K562 (cell line): ENCODE measurements at regions not wholly inside any gene's neighbourhood (a gene's known extent, or its start where the extent isn't known, plus 50 kb on each side); places are given as distances from the start of the nearest gene placed in this dataset.
A peak's percentile ranks its signal among the peaks of the same experiment; 100 is the strongest.

Experiments used
- C11orf30 ChIP-seq: fragments of 450-650 bp; IDR thresholded peaks from 2 replicates; pipeline ENCODE4 v1.6.1; 2016; ENCODE audit warnings: low read depth, mild to moderate bottlenecking
- FOSL1 ChIP-seq: fragments of 200-800 bp; sonication (Bioruptor generic); conservative IDR thresholded peaks from 2 replicates; pipeline ENCODE4 v1.6.1; 2016; ENCODE audit warnings: missing genetic modification characterization, missing compliant biosample characterization
- NFE2 ChIP-seq: IDR thresholded peaks from 2 replicates; pipeline ENCODE4 v1.6.1; 2014; ENCODE audit warnings: antibody characterized with exemption, low read depth
- SMARCA5 ChIP-seq: fragments of 450-650 bp; IDR thresholded peaks from 2 replicates; pipeline ENCODE4 v1.6.1; 2016
- TF ChIP-seq, protein P1 (sequence below), 2 experiments: fragments of 200-800 bp in 1 of 2; sonication (Bioruptor generic) in 1 of 2; sonication (generic) in 1 of 2; formaldehyde crosslinking in 1 of 2; IDR thresholded peaks in 1 of 2; conservative IDR thresholded peaks in 1 of 2; 2 replicates each; pipeline versions ENCODE4 v1.5.0 to v1.6.1; 2016 to 2020; ENCODE audit warnings: missing compliant biosample characterization in 1 of 2, missing genetic modification characterization in 1 of 2, missing genetic modification reagents in 1 of 2
- TF ChIP-seq, protein P2 (sequence below): IDR thresholded peaks from 2 replicates; pipeline ENCODE4 v1.6.1; 2011; ENCODE audit warnings: borderline replicate concordance, low read depth, mild to moderate bottlenecking, moderate library complexity, low read length; ENCODE audit not compliant: insufficient read depth, poor library complexity, severe bottlenecking
- TF ChIP-seq, protein P3 (sequence below), 3 experiments: fragments of 200-800 bp in 1 of 3; fragments of 250-450 bp in 1 of 3; fragments of 450-650 bp in 1 of 3; sonication (Bioruptor Pico) in 1 of 3; sonication (Bioruptor generic) in 1 of 3; formaldehyde crosslinking in 1 of 3; IDR thresholded peaks; 2 replicates each; pipeline versions ENCODE4 v1.6.1 to v1.8.0; 2016 to 2022; ENCODE audit warnings: mild to moderate bottlenecking in 2 of 3, missing genetic modification characterization in 2 of 3, missing compliant biosample characterization in 1 of 3, moderate library complexity in 1 of 3

DNA sequence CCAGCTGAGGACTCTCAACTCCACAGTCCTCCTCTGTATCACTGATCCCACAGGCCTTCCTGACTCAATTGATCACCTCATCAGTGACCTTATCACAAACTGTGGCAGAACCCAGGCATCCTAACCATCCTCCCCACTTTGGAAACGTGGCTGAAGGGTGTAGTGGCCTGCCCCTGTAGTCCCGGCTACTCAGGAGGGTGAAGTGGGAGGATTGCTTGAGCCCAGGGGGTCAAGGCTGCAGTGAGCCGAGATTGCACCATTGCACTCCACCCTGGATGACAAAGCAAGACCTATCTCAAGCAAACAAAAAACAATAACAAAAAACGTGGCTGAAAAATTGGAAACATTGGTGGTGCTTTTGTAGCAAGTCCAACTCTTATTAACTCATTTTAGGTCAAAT is 203.4 kb upstream of the ZNF217 start (continued):
- TF ChIP-seq, protein P1, sequence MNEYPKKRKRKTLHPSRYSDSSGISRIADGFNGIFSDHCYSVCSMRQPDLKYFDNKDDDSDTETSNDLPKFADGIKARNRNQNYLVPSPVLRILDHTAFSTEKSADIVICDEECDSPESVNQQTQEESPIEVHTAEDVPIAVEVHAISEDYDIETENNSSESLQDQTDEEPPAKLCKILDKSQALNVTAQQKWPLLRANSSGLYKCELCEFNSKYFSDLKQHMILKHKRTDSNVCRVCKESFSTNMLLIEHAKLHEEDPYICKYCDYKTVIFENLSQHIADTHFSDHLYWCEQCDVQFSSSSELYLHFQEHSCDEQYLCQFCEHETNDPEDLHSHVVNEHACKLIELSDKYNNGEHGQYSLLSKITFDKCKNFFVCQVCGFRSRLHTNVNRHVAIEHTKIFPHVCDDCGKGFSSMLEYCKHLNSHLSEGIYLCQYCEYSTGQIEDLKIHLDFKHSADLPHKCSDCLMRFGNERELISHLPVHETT (CRISPR knock-in tag; conservative IDR thresholded peaks at IDR 0.05 in 1 of 2, IDR thresholded peaks at IDR 0.05 in 1 of 2), result no peak
- TF ChIP-seq SMARCA5, result no peak
- TF ChIP-seq, protein P2, sequence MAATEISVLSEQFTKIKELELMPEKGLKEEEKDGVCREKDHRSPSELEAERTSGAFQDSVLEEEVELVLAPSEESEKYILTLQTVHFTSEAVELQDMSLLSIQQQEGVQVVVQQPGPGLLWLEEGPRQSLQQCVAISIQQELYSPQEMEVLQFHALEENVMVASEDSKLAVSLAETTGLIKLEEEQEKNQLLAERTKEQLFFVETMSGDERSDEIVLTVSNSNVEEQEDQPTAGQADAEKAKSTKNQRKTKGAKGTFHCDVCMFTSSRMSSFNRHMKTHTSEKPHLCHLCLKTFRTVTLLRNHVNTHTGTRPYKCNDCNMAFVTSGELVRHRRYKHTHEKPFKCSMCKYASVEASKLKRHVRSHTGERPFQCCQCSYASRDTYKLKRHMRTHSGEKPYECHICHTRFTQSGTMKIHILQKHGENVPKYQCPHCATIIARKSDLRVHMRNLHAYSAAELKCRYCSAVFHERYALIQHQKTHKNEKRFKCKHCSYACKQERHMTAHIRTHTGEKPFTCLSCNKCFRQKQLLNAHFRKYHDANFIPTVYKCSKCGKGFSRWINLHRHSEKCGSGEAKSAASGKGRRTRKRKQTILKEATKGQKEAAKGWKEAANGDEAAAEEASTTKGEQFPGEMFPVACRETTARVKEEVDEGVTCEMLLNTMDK, result no peak
- TF ChIP-seq C11orf30, result peak; percentile 13; the same call in 1 of the 2 replicates
- TF ChIP-seq FOSL1 (tag), result no peak
- TF ChIP-seq, protein P3, sequence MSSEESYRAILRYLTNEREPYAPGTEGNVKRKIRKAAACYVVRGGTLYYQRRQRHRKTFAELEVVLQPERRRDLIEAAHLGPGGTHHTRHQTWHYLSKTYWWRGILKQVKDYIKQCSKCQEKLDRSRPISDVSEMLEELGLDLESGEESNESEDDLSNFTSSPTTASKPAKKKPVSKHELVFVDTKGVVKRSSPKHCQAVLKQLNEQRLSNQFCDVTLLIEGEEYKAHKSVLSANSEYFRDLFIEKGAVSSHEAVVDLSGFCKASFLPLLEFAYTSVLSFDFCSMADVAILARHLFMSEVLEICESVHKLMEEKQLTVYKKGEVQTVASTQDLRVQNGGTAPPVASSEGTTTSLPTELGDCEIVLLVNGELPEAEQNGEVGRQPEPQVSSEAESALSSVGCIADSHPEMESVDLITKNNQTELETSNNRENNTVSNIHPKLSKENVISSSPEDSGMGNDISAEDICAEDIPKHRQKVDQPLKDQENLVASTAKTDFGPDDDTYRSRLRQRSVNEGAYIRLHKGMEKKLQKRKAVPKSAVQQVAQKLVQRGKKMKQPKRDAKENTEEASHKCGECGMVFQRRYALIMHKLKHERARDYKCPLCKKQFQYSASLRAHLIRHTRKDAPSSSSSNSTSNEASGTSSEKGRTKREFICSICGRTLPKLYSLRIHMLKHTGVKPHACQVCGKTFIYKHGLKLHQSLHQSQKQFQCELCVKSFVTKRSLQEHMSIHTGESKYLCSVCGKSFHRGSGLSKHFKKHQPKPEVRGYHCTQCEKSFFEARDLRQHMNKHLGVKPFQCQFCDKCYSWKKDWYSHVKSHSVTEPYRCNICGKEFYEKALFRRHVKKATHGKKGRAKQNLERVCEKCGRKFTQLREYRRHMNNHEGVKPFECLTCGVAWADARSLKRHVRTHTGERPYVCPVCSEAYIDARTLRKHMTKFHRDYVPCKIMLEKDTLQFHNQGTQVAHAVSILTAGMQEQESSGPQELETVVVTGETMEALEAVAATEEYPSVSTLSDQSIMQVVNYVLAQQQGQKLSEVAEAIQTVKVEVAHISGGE (CRISPR knock-in tag; IDR thresholded peaks at IDR 0.05), result peak in 1 of 3 experiments; percentile 96; a peak in 2 of 6 replicates
- TF ChIP-seq NFE2, result peak; percentile 35; the same call in 1 of the 2 replicates
